Muscle layer of colon (tissue), 2 donors: ENCODE measurements at regions not wholly inside any gene's neighbourhood (a gene's known extent, or its start where the extent isn't known, plus 50 kb on each side); places are given as distances from the start of the nearest gene placed in this dataset.

Experiments used
- H3K27ac ChIP-seq: one replicate; pipeline ENCODE4 v1.7.0; 2013; ENCODE audit warnings: low read depth, mild to moderate bottlenecking, low read length, moderate library complexity
- H3K27me3 ChIP-seq, 2 donors: one replicate each; pipeline ENCODE4 v1.7.0; 2013; ENCODE audit warnings: low read length in 2 of 2, mild to moderate bottlenecking in 2 of 2; ENCODE audit not compliant: insufficient read depth in 2 of 2, control insufficient read depth in 1 of 2
- H3K36me3 ChIP-seq: one replicate; pipeline ENCODE4 v1.7.0; 2013; ENCODE audit warnings: mild to moderate bottlenecking, low read length; ENCODE audit not compliant: insufficient read depth
- H3K4me1 ChIP-seq: one replicate; pipeline ENCODE4 v1.7.0; 2013; ENCODE audit warnings: mild to moderate bottlenecking, low read length; ENCODE audit not compliant: insufficient read depth
- H3K4me3 ChIP-seq, 2 donors: one replicate each; pipeline ENCODE4 v1.7.0; 2013; ENCODE audit warnings: low read length in 2 of 2, low read depth in 1 of 2, mild to moderate bottlenecking in 1 of 2, moderate library complexity in 1 of 2
- H3K9ac ChIP-seq: one replicate; pipeline ENCODE4 v1.7.0; 2013; ENCODE audit warnings: low read length
- H3K9me3 ChIP-seq: one replicate; pipeline ENCODE4 v1.7.0; 2013; ENCODE audit warnings: mild to moderate bottlenecking, low read length
- donor health status: abdominal sarcoma.
- donor health status: Adenocarcinoma of cecum.

GRCh38 chr12:41888285-41888684 lies 256.4 kb downstream of the GXYLT1 start:
- Histone ChIP-seq H3K4me3 (no peak overlapping the region), H3K4me1 (no peaks in the 10 kb centered on the region), H3K9ac (no peak overlapping the region), H3K27me3 (no peaks in the 10 kb centered on the region), H3K27ac (no peak overlapping the region), H3K9me3 (no peaks in the 10 kb centered on the region), H3K36me3 (no peaks in the 10 kb centered on the region)

DNA sequence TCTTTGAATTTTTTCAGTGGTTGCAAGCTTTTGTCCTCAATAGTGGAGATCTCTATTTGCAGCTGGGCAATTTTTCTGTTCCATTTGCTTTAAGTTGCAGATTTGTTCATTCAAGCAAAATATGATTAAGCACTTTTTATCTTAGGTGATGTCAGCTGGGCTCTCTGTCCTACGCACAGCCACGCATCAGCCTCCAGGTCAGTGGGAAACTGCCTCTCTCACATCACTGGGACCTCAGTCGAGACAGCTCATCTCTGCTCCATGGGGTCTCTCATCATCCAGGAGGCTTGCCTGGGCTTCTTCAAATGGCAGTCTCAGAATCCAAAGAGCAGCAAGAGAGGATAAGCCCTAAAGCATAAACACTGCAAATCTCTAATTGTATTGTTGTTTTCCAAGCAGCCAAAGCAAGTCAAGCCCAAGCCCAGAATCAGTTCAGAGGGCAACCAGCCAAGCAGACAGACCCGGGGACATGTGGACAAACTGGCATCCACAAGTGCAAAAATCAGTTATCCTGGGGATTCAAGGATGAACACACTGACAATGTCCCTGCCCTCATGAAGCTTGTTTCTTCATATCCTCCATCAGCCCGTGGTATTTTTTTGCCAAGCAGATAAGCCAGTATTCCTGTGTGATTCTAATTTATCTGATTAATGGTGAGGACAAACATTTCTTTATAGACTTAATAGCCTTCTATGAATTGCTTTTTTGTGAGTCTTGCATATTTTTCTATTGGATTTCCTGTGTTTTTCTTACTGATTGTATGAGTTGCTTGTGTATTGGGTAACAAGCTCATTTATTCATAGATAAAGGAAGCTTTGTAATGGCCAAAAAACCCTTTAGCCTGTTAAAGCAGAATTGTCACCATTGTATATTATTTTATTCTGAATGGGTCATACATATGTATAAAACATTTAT lies 262.5 kb downstream of the GXYLT1 start:
- Histone ChIP-seq H3K36me3 (no peaks in the 10 kb centered on the region), H3K27me3 (no peaks in the 10 kb centered on the region), H3K4me3 (no peak overlapping the region), H3K9me3 (no peaks in the 10 kb centered on the region), H3K4me1 (no peaks in the 10 kb centered on the region), H3K27ac (no peak overlapping the region), H3K9ac (no peak overlapping the region)

GRCh38 chr12:41869432-41869831 lies 275.2 kb downstream of the GXYLT1 start:
- no peaks in the 10 kb centered on the region for H3K36me3 ChIP-seq
- H3K9me3 ChIP-seq: no peaks in the 10 kb centered on the region
- no peak overlapping the region for H3K4me3 ChIP-seq
- no peaks in the 10 kb centered on the region for H3K4me1 ChIP-seq
- H3K9ac ChIP-seq: no peak overlapping the region
- no peaks in the 10 kb centered on the region for H3K27me3 ChIP-seq
- no peak overlapping the region for H3K27ac ChIP-seq

DNA sequence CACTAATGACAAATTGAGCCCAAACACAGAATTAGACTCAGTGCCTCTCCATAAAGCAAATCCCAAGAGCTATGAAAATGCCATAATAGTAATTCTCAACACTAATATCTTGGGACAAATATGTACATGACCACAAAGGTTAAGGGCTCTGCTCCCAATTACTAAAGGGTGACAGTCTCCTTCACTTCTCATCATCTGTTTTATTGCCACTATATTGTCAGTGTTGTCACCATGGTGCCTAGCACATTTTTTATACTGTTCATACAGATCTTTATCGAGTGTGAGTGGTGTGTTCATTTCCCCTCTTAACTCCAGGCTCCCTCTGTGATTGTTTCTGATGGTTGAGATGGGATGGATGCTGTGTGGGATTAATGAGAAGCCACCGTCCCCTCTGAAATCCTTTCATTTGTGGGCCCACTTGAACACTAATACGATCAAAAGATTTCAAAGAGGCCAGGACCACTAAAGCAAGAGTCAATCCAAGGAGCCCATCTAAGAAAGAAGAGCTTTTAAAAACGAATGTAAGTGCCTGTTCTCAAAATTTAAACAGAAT lies 277.7 kb downstream of the GXYLT1 start:
- no peak overlapping the region for H3K27ac ChIP-seq
- H3K36me3 ChIP-seq: no peaks in the 10 kb centered on the region
- H3K27me3 ChIP-seq: no peaks in the 10 kb centered on the region
- no peak overlapping the region for H3K4me3 ChIP-seq
- no peaks in the 10 kb centered on the region for H3K4me1 ChIP-seq
- H3K9ac ChIP-seq: no peak overlapping the region
- no peaks in the 10 kb centered on the region for H3K9me3 ChIP-seq

DNA sequence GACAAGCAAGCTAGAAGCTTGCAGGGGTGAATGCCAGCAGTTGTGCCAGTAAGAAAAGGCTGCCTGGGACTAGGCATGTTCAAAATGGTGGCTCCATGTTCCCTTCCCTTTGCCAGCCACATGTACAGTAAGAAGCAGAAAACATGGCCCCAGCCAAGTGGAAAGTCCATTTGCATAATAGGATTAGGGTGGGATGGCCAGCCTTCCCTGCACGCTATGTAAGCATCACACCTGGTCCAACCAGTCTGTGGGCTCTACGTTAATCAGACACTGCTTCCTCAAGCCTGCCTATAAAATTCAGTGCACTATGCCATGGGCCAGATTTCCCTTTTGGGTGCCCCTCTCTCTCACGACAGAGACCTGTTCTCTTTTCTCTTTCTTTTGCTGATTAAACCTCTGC lies 288.4 kb downstream of the GXYLT1 start:
- Histone ChIP-seq H3K4me1 (no peaks in the 10 kb centered on the region), H3K27me3 (no peaks in the 10 kb centered on the region), H3K9me3 (no peaks in the 10 kb centered on the region), H3K9ac (no peak overlapping the region), H3K4me3 (no peak overlapping the region), H3K27ac (no peak overlapping the region), H3K36me3 (no peaks in the 10 kb centered on the region)

DNA sequence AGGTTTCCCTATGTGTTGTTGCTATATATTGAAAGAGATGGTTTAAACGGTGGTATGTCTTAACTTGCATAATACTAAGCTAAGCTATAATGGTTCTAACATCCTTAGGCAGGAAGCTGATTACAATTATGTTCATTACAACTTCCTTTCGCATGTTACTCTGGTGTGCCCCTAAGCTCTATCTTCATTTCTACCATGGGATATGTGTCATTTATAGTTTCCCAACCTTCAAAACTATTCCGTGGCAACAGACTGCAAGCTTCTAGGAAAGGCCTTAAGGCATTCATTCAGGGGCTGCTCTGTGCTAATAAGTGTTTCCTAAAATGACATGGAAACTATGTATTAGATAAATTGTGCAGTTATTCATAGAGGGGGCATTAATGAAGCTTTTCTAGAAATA lies 294.6 kb downstream of the GXYLT1 start:
- H3K9me3 ChIP-seq: no peaks in the 10 kb centered on the region
- no peaks in the 10 kb centered on the region for H3K27me3 ChIP-seq
- H3K4me3 ChIP-seq: no peak overlapping the region
- no peaks in the 10 kb centered on the region for H3K36me3 ChIP-seq
- H3K4me1 ChIP-seq: no peaks in the 10 kb centered on the region
- H3K27ac ChIP-seq: no peak overlapping the region
- H3K9ac ChIP-seq: no peak overlapping the region

DNA sequence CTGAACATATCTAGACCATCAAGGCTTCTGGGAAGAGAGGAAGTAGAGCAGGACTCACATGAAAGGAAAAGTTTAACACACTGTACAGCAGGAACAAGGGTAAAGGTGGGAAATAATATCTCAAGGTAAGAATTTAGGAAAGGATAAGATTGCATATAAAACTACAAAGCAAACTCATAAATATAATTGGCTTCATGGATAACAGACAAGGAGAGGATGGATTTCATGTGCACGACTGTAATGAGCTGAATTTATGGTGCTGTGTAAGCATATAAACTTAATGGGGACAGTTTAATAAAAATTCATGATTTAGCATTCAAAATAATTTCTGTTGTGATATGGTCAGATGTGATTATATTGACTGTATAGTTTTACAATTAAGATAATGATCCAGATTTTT lies 298.0 kb downstream of the GXYLT1 start:
- Histone ChIP-seq H3K27ac (no peak overlapping the region), H3K9me3 (no peaks in the 10 kb centered on the region)

DNA sequence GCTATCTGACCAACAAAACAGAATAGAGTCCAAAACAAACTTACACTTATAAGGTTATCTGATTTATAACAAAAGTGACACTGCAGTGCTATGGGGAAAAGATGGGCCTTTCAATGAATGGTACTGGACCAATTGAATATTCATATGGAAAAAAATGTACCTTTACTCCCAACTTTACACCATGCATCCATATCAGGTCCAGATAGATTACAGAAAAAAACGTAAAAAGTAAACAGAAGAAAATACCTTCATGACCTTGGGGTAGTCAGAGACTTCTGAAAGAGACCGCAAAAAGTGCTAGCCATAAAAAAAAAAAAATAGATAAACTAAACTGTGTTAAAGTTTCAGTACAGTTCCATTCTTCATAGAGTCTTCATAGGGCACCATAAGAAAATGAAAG lies 308.3 kb downstream of the GXYLT1 start:
- Histone ChIP-seq H3K36me3 (no peaks in the 10 kb centered on the region), H3K4me1 (no peaks in the 10 kb centered on the region), H3K27me3 (no peaks in the 10 kb centered on the region), H3K27ac (no peak overlapping the region), H3K9ac (no peak overlapping the region), H3K9me3 (no peaks in the 10 kb centered on the region), H3K4me3 (no peak overlapping the region)

More for the DNA sequence above, 298.0 kb downstream of the GXYLT1 start:
- Histone ChIP-seq H3K27me3 (no peaks in the 10 kb centered on the region), H3K36me3 (no peaks in the 10 kb centered on the region), H3K4me1 (no peaks in the 10 kb centered on the region), H3K4me3 (no peak overlapping the region), H3K9ac (no peak overlapping the region)

GRCh38 chr12:41835556-41835955 lies 309.1 kb downstream of the GXYLT1 start:
- Histone ChIP-seq H3K9ac (no peak overlapping the region), H3K9me3 (no peaks in the 10 kb centered on the region), H3K27ac (no peak overlapping the region), H3K27me3 (no peaks in the 10 kb centered on the region), H3K36me3 (no peaks in the 10 kb centered on the region), H3K4me1 (no peaks in the 10 kb centered on the region), H3K4me3 (no peak overlapping the region)

DNA sequence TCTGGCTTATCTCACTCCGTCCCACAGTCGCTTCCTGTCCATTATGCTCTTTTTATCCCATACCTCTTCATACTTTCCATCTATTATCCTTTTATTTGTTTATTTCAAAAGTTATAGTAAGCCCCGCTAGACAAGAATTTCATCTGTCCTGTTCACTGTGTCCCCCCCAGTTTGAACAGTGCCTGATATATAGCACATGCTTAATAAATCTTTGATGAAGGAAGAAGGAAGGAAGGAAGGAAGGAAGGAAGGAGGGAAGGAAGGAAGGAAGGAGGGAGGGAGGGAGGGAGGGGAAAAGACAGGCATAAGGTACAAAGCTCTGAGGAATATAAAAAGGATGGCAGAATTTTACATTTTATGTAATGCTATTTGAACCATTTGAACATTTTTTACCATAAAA lies 324.7 kb downstream of the GXYLT1 start:
- Histone ChIP-seq H3K36me3 (no peaks in the 10 kb centered on the region), H3K4me1 (no peaks in the 10 kb centered on the region), H3K9ac (no peak overlapping the region), H3K4me3 (no peak overlapping the region), H3K27ac (no peak overlapping the region), H3K9me3 (no peaks in the 10 kb centered on the region), H3K27me3 (no peaks in the 10 kb centered on the region)

DNA sequence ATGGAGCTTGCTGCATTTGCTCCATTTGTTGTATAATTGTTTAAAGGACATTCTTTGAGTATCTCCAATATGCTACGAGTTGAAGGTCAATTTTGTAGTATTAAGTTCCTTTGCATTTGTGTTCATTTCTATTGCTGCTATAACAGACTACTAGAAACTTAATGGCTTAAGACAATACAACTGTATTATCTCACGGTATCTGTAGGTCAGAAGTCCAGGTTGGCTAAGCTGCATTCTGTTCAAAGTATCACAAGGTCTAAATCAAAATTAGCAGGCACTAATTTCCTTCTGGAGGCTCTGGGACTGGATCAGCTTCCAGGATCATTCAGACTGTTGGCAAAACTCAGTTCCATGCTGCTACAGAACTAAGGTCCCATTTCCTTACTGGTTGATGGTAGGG lies 340.6 kb downstream of the GXYLT1 start:
- no peaks in the 10 kb centered on the region for H3K4me1 ChIP-seq
- H3K9me3 ChIP-seq: no peaks in the 10 kb centered on the region
- no peak overlapping the region for H3K4me3 ChIP-seq
- no peak overlapping the region for H3K27ac ChIP-seq
- H3K36me3 ChIP-seq: no peaks in the 10 kb centered on the region
- H3K27me3 ChIP-seq: no peaks in the 10 kb centered on the region
- no peak overlapping the region for H3K9ac ChIP-seq

GRCh38 chr12:41802803-41803202 lies 341.9 kb downstream of the GXYLT1 start:
- no peak overlapping the region for H3K9ac ChIP-seq
- no peaks in the 10 kb centered on the region for H3K4me1 ChIP-seq
- no peak overlapping the region for H3K27ac ChIP-seq
- no peaks in the 10 kb centered on the region for H3K36me3 ChIP-seq
- H3K4me3 ChIP-seq: no peak overlapping the region
- H3K9me3 ChIP-seq: no peaks in the 10 kb centered on the region
- no peaks in the 10 kb centered on the region for H3K27me3 ChIP-seq
